ENCODE measurements at regions not wholly inside any gene's neighbourhood (a gene's known extent, or its start where the extent isn't known, plus 50 kb on each side); places are given as distances from the start of the nearest gene placed in this dataset.

DNA sequence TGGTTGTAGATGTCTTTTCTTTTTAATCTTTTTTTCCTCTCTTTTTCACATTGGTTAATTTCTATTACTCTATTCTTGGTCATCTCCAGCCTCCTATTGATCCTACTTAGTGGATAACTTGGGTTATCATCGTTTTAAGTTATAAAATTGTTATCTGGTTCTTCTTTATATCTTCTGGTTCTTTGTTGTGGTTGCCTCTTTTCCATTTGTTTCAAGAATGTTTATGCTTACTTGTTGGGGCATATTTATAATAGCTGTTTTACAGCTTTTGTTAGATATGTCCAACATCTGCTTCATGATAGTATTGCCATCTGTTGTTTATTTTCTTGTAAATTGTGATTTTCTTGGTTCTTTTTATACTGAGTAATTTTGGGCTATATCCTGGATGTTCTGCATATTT lies 1429.6 kb downstream of the TBC1D22A start:
- TF ChIP-seq CTCF (IDR thresholded peaks at IDR 0.05; ENCODE audit: control insufficient read depth, extremely low read depth, insufficient read depth) = no peak
- no peak overlapping the region for H3K4me3 ChIP-seq (ENCODE audit: low read depth, low read length)
- no peak for DNase-seq (ENCODE audit: low read depth)

DNA sequence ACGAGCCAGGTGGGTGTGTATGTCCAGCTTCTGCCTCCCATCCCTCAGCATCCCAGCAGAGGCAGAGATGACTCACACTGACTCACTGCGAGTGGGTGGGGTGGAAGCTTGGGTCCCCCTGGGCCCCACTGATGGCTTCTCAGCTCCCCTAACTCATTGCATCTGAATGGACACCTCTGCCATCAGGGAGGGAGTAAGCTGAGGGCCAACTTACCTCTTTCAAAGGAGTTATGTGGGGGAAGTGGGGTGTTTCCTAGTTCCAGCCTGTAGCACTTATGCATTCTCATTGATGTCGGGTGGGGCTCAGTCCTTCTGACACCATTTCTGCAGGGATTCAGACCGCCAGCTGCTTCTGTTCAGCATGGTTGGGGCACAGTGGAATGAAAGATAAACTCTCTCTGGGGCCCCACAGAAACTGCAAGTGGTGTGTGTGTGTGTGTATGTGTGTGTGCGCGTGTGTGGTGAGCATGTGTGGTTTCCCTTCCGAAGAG lies 1425.8 kb downstream of the TBC1D22A start:
- H3K4me3 ChIP-seq (ENCODE audit: low read depth, low read length) = no peak overlapping the region
- TF ChIP-seq CTCF (IDR thresholded peaks at IDR 0.05; ENCODE audit: control insufficient read depth, extremely low read depth, insufficient read depth) = no peak
- no peak for DNase-seq (ENCODE audit: low read depth)

GRCh38 chr22:48187356-48187755 lies 1424.9 kb downstream of the TBC1D22A start:
- no peak overlapping the region for H3K4me3 ChIP-seq (ENCODE audit: low read depth, low read length)
- no peak for DNase-seq (ENCODE audit: low read depth)
- no peak for TF ChIP-seq CTCF (IDR thresholded peaks at IDR 0.05; ENCODE audit: control insufficient read depth, extremely low read depth, insufficient read depth)

DNA sequence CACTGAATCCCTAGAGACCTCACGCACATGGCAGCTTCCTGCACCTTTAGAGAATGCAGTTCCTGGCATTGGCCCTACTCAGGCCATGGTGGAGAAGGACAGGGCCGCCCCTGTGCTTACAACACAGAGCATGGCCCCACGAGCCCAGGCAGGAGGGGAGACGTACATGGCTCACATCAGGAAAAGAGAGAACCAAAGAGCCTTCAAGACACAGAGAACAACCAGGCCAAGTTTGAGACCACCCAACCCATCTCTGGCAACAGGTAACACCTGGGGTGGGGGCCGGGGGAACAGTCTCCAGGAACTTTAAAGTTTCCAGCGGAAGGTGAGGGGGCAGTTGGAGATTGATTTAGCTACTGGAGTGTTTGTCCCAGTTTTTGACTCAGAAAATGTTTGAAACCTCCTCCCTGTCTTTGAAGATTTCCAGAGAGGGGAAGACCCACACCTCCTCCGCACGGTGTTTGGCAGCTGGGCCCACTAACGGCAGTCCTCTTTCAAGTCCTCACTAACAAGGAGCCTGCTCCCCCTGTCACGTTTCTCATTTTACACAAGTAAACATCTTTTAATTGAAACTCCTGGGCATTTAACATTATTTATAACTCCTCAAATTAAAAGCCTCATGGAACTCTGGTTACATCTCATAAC lies 1423.8 kb downstream of the TBC1D22A start:
- no peak overlapping the region for H3K4me3 ChIP-seq (ENCODE audit: low read depth, low read length)
- DNase-seq (ENCODE audit: low read depth) = no peak
- no peak for TF ChIP-seq CTCF (IDR thresholded peaks at IDR 0.05; ENCODE audit: control insufficient read depth, extremely low read depth, insufficient read depth)

- DNase-seq (ENCODE audit: low read depth) = no peak
Observed at GRCh38 chr22:48185071-48186055, 1422.9 kb downstream of the TBC1D22A start.

More at GRCh38 chr22:48185071-48186055, 1422.9 kb downstream of the TBC1D22A start:
- H3K4me3 ChIP-seq (ENCODE audit: low read depth, low read length) = no peak overlapping the region
- TF ChIP-seq CTCF (IDR thresholded peaks at IDR 0.05; ENCODE audit: control insufficient read depth, extremely low read depth, insufficient read depth) = no peak
